Body of pancreas (tissue), 4 donors: ENCODE measurements at regions not wholly inside any gene's neighbourhood (a gene's known extent, or its start where the extent isn't known, plus 50 kb on each side); places are given as distances from the start of the nearest gene placed in this dataset.

Source experiments
- POLR2A ChIP-seq, 3 donors: fragments of 450-650 bp; IDR thresholded peaks; one replicate each; pipeline ENCODE4 v1.6.1; 2016; ENCODE audit warnings: antibody characterized with exemption in 3 of 3, mild to moderate bottlenecking in 2 of 3
- TF ChIP-seq, protein P1 (sequence below), 7 experiments: fragments of 450-650 bp in 4 of 7; fragments of 200-600 bp in 3 of 7; sonication (generic) in 3 of 7; IDR thresholded peaks; one replicate each; pipeline ENCODE4 v1.5.1; 2016 to 2019; ENCODE audit warnings: antibody characterized with exemption in 7 of 7

GRCh38 chr12:130031041-130031440 lies 127.2 kb upstream of the TMEM132D start:
- TF ChIP-seq, protein P1, sequence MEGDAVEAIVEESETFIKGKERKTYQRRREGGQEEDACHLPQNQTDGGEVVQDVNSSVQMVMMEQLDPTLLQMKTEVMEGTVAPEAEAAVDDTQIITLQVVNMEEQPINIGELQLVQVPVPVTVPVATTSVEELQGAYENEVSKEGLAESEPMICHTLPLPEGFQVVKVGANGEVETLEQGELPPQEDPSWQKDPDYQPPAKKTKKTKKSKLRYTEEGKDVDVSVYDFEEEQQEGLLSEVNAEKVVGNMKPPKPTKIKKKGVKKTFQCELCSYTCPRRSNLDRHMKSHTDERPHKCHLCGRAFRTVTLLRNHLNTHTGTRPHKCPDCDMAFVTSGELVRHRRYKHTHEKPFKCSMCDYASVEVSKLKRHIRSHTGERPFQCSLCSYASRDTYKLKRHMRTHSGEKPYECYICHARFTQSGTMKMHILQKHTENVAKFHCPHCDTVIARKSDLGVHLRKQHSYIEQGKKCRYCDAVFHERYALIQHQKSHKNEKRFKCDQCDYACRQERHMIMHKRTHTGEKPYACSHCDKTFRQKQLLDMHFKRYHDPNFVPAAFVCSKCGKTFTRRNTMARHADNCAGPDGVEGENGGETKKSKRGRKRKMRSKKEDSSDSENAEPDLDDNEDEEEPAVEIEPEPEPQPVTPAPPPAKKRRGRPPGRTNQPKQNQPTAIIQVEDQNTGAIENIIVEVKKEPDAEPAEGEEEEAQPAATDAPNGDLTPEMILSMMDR (IDR thresholded peaks at IDR 0.05): no peak
- no peak for TF ChIP-seq POLR2A (IDR thresholded peaks at IDR 0.05)
